Mesothelial cell of epicardium (in vitro differentiated cells): ENCODE measurements at regions not wholly inside any gene's neighbourhood (a gene's known extent, or its start where the extent isn't known, plus 50 kb on each side); places are given as distances from the start of the nearest gene placed in this dataset.

Experiments used
- DNase-seq, 2 experiments: peaks; one replicate each; pipeline ENCODE4 v3.0.0; 2021; ENCODE audit warnings: low spot score in 2 of 2; ENCODE audit not compliant: unreplicated experiment in 2 of 2
- H3K27ac Mint-ChIP-seq: 2 replicates; pipeline ENCODE4 v1.8.0; 2021; ENCODE audit warnings: mixed read lengths
- H3K27me3 Mint-ChIP-seq: 2 replicates; pipeline ENCODE4 v1.8.0; 2021; ENCODE audit warnings: low read depth, mixed read lengths
- H3K36me3 Mint-ChIP-seq: 2 replicates; pipeline ENCODE4 v1.8.0; 2021; ENCODE audit warnings: mixed read lengths
- H3K4me1 Mint-ChIP-seq: 2 replicates; pipeline ENCODE4 v1.8.0; 2021; ENCODE audit warnings: mixed read lengths
- H3K4me3 Mint-ChIP-seq: 2 replicates; pipeline ENCODE4 v1.8.0; 2021; ENCODE audit warnings: mild to moderate bottlenecking, moderate library complexity, mixed read lengths
- H3K9me3 Mint-ChIP-seq: 2 replicates; pipeline ENCODE4 v1.8.0; 2021; ENCODE audit warnings: mixed read lengths
- CTCF ChIP-seq: fragments of 200-600 bp; sonication (generic); IDR thresholded peaks from one replicate; pipeline ENCODE4 v1.5.0; 2021; ENCODE audit warnings: antibody characterized with exemption; ENCODE audit not compliant: unreplicated experiment

DNA sequence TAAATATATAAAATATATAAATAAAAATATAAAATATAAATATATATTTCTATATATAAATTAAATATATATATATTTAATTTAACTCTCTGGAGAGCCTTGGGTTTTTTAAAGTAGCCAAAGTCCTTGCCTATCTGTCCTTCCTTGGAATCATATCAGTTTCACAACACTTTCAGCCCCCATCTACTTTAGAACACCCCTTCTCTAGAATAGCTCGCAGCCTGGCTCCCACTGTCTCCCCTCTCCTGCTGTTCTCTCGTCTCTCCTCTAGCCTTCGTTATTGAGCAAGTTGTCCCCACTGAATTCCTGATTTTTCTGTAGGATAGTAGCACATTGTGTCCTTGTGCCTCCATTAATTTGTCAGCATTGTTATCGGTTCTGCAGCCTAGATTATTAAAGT is 677.0 kb downstream of the RNF144A start:
- H3K27me3 Mint-ChIP-seq: peaks cover 17% of the 10 kb centered on the region
- H3K4me3 Mint-ChIP-seq: no peak overlapping the region
- H3K36me3 Mint-ChIP-seq: no peaks in the 10 kb centered on the region
- no peaks in the 10 kb centered on the region for H3K9me3 Mint-ChIP-seq
- no peak for TF ChIP-seq CTCF
- no peaks in the 10 kb centered on the region for H3K4me1 Mint-ChIP-seq
- H3K27ac Mint-ChIP-seq: no peak overlapping the region
- no peak for DNase-seq

- Mint-ChIP-seq H3K27me3 (peaks cover 17% of the 10 kb centered on the region), H3K36me3 (no peaks in the 10 kb centered on the region)
- no peak for DNase-seq
Observed at GRCh38 chr2:7595206-7595605, 678.0 kb downstream of the RNF144A start.

DNA sequence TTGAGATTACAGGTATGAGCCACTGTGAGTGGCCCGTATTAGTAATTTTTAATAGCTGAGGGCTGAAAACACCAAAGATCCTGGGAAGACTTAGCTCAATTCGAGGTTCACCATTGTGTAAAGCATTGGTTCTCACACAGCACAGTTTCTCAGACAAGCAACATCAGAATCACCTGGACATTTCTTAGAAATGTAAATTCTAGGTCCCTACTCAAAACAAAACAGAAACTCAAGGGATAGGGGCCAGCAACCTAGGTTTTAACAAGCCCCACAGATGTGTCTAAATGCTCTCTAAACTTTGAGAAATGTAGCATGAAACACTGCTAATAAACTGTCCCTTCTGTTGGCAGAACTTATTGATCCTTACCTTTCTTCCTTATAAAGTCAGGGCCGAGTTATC is 681.2 kb downstream of the RNF144A start:
- H3K27me3 Mint-ChIP-seq: peaks cover 16% of the 10 kb centered on the region
- no peak overlapping the region for H3K27ac Mint-ChIP-seq
- no peaks in the 10 kb centered on the region for H3K4me1 Mint-ChIP-seq
- H3K36me3 Mint-ChIP-seq: no peaks in the 10 kb centered on the region
- H3K9me3 Mint-ChIP-seq: peaks cover 5% of the 10 kb centered on the region
- H3K4me3 Mint-ChIP-seq: no peak overlapping the region
- TF ChIP-seq CTCF: no peak
- DNase-seq: no peak

More at GRCh38 chr2:7595206-7595605, 678.0 kb downstream of the RNF144A start:
- Mint-ChIP-seq H3K4me3 (no peak overlapping the region), H3K9me3 (no peaks in the 10 kb centered on the region), H3K27ac (no peak overlapping the region), H3K4me1 (no peaks in the 10 kb centered on the region)
- no peak for TF ChIP-seq CTCF

GRCh38 chr2:7599462-7600258 is 682.4 kb downstream of the RNF144A start:
- DNase-seq: no peak
- peaks cover 5% of the 10 kb centered on the region for H3K9me3 Mint-ChIP-seq
- no peak overlapping the region for H3K4me3 Mint-ChIP-seq
- H3K36me3 Mint-ChIP-seq: no peaks in the 10 kb centered on the region
- TF ChIP-seq CTCF: no peak
- H3K27me3 Mint-ChIP-seq: peaks cover 11% of the 10 kb centered on the region
- no peak overlapping the region for H3K27ac Mint-ChIP-seq
- H3K4me1 Mint-ChIP-seq: no peaks in the 10 kb centered on the region

GRCh38 chr2:7601990-7602389 is 684.8 kb downstream of the RNF144A start:
- peaks cover 5% of the 10 kb centered on the region for H3K9me3 Mint-ChIP-seq
- no peak overlapping the region for H3K4me3 Mint-ChIP-seq
- H3K4me1 Mint-ChIP-seq: no peaks in the 10 kb centered on the region
- no peak for DNase-seq
- peaks cover 6% of the 10 kb centered on the region for H3K27me3 Mint-ChIP-seq
- H3K36me3 Mint-ChIP-seq: no peaks in the 10 kb centered on the region
- H3K27ac Mint-ChIP-seq: no peak overlapping the region
- TF ChIP-seq CTCF: no peak
